ENCODE measurements at regions not wholly inside any gene's neighbourhood (a gene's known extent, or its start where the extent isn't known, plus 50 kb on each side); places are given as distances from the start of the nearest gene placed in this dataset.
"Not testable (repeated sequence)": the region's sequence is repeated elsewhere in the genome, so short reads cannot be mapped to it uniquely, and the experiment has no call there.

- no peaks in the 10 kb centered on the region for H3K4me1 ChIP-seq
- H3K9me3 ChIP-seq = no peaks in the 10 kb centered on the region
- no peak for DNase-seq
- no peak overlapping the region for H3K4me3 ChIP-seq (ENCODE audit: low read depth, low read length)
- TF ChIP-seq CTCF (IDR thresholded peaks at IDR 0.05; ENCODE audit: low read depth, low read length) = no peak
- H3K36me3 ChIP-seq = no peaks in the 10 kb centered on the region
- H3K27me3 ChIP-seq = no peaks in the 10 kb centered on the region
These were observed 156.9 kb downstream of the PLCE1 start for GRCh38 chr10:94150541-94151184.

DNA sequence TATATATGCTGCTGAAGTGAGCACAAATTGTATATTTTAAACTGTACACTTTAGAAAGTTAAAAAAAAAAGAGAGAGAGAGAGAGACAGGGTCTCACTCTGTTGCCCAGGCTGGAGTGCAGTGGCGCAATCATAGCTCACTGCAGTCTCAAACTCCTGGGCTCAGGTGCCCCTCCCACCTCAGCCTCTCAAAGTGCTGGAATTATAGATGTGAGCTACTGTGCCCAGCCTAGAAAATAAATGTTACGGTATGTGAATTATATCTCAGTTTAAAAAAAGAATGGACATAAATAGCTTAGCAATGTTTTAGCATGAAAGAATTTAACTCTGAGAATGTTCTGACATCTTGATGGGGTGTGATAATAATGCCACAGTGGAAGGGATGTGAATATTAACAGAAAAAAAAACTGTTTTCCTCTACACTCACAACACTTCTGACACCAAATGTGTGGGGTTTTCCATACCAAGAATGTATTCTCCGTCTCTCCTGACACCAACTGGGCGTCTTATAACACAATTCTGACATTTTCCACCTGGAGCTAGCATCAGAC, 162.1 kb downstream of the PLCE1 start:
- no peak for DNase-seq
- no peak overlapping the region for H3K4me3 ChIP-seq (ENCODE audit: low read depth, low read length)
- H3K4me1 ChIP-seq = no peaks in the 10 kb centered on the region
- no peaks in the 10 kb centered on the region for H3K9me3 ChIP-seq
- H3K36me3 ChIP-seq = no peaks in the 10 kb centered on the region
- TF ChIP-seq CTCF (IDR thresholded peaks at IDR 0.05; ENCODE audit: low read depth, low read length) = no peak
- no peaks in the 10 kb centered on the region for H3K27me3 ChIP-seq

GRCh38 chr10:94156453-94156852, 162.7 kb downstream of the PLCE1 start:
- TF ChIP-seq CTCF (IDR thresholded peaks at IDR 0.05; ENCODE audit: low read depth, low read length) = no peak
- DNase-seq = no peak
- no peak overlapping the region for H3K4me3 ChIP-seq (ENCODE audit: low read depth, low read length)
- no peaks in the 10 kb centered on the region for H3K36me3 ChIP-seq
- H3K27me3 ChIP-seq = no peaks in the 10 kb centered on the region
- H3K4me1 ChIP-seq = no peaks in the 10 kb centered on the region
- no peaks in the 10 kb centered on the region for H3K9me3 ChIP-seq

- H3K4me1 ChIP-seq; H3K36me3 ChIP-seq; H3K27me3 ChIP-seq; DNase-seq; H3K9me3 ChIP-seq; H3K4me3 ChIP-seq (ENCODE audit: low read depth, low read length): not testable (repeated sequence)
These were observed 171.5 kb downstream of the PLCE1 start for GRCh38 chr10:94165158-94165611.

DNA sequence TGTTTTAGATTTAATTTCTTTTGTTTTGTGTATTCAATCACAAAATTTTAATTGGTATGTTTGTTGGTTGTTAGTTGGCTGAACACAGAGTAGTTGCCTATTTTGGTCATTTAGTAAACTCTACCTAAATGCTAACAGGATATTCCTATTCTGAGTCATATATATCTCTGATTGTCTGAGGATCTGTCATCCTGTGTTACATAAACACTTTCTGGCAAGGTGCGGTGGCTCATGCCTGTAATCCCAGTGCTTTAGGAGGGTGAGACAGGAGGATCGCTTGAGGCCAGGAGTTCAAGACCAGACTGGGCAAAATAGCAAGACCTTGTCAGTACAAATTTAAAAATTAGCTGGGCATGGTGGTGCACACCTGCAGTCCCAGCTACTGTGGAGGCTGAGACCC, 178.6 kb downstream of the PLCE1 start:
- no peaks in the 10 kb centered on the region for H3K36me3 ChIP-seq

GRCh38 chr10:94173594-94173993, 179.9 kb downstream of the PLCE1 start:
- Histone ChIP-seq H3K27me3 (no peaks in the 10 kb centered on the region), H3K36me3 (no peaks in the 10 kb centered on the region), H3K4me3 (ENCODE audit: low read depth, low read length) (no peak overlapping the region), H3K9me3 (no peaks in the 10 kb centered on the region), H3K4me1 (no peaks in the 10 kb centered on the region)
- TF ChIP-seq CTCF (IDR thresholded peaks at IDR 0.05; ENCODE audit: low read depth, low read length) = no peak
- DNase-seq = no peak

More for the DNA sequence above, 178.6 kb downstream of the PLCE1 start:
- no peaks in the 10 kb centered on the region for H3K4me1 ChIP-seq
- no peaks in the 10 kb centered on the region for H3K9me3 ChIP-seq
- DNase-seq = no peak
- no peak for TF ChIP-seq CTCF (IDR thresholded peaks at IDR 0.05; ENCODE audit: low read depth, low read length)
- H3K27me3 ChIP-seq = no peaks in the 10 kb centered on the region
- no peak overlapping the region for H3K4me3 ChIP-seq (ENCODE audit: low read depth, low read length)
